Head of caudate nucleus (tissue), 42 donors: ENCODE measurements at regions not wholly inside any gene's neighbourhood (a gene's known extent, or its start where the extent isn't known, plus 50 kb on each side); places are given as distances from the start of the nearest gene placed in this dataset.

Experiments used
- DNase-seq, 42 donors: peaks; one replicate each; pipeline versions ENCODE4 v3.0.0 to v3.0.0-alpha.2; 2020 to 2021; ENCODE audit warnings: mixed read lengths in 7 of 42
- intact Hi-C: fragments of 100-400 bp; cut with DNase I; formaldehyde crosslinking; loops from one replicate; pipeline ENCODE4 v1.15.0; 2022

DNA sequence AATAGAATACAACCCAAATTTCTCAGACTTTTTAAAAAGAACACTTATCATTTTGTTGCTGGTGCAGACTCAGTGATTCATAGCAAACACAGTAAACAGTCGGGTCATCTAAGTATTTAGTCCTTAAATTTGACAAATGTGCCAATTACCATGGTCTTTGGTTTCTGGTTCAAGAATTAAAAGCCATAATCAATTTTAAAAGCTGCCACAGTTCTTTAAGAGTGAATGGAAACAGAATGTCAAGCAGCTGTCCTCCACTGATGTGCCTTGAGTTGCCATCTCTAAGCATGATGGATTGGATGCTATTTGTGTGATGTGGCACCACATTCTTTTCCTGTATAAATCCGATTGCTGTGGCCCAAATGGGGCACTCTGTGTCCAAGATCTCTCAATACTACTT, 67.2 kb upstream of the MLIP start:
- intact Hi-C loops, result no loop called here
- no peak for DNase-seq

DNA sequence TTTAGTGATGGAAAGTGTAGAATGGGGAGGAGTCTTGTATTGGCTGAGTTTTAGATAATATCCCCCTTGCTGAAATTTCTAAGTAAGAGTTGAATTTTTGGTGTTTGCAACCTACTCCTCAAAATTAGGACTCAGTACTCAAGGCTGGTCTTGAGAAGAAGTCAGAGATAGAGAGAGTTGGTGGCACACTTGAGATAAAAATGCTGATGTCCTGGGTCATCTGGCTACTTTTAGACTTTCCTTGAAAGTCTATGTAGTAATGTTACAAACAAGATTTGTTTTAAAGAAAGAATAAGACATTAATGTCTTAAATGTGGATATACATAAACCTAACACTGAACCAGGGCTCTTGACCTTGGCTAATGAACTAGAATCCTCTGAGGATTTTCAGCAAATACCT, 62.5 kb upstream of the MLIP start:
- intact Hi-C loops, result no loop called here
- no peak for DNase-seq

DNA sequence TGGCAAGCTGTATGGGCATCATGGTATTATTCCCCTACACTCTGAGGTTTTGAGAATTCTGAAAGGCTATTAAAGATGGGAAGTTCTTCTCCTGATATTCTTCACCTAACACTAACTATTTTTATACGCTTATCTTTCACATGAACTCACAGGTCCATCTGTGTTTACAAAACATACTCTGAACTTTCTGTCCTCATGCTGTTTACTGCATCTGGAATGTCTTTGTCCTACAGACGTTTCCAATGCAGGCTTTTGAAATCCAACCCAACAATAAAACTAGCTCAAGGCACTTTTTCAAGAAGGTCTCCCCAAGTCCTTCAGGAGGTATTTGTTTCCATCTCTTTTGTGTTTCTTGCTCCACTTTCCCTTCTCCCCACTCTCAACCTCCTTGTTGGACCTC, 60.5 kb upstream of the MLIP start:
- intact Hi-C loops, result no loop called here

GRCh38 chr6:54053881-54054391, 57.3 kb upstream of the MLIP start:
- peak in 29 of 42 donors; percentile 4 to 87 (median 43) for DNase-seq
- intact Hi-C loops, result no loop called here

More for the DNA sequence above, 60.5 kb upstream of the MLIP start:
- DNase-seq, result no peak

DNA sequence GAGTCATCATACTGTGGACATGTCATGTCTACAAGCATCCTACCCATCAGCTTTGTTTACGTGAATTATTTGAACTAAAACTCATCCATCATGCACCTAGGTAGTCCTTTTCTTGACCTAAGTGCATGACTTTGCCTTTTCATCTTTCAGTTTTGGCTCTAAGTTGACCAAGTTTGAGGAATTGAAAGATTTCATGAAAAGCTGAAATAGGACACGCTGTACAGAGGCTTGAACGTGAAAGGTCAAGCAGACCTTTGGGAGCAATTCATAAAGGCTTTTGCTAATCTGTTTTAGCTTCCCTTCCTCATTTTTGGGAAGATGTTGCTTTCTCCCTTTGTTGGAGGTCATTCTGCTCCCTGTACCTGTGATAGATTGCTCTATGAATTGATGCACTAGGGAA, 55.1 kb upstream of the MLIP start:
- intact Hi-C loops, result no loop called here
- DNase-seq, result no peak

DNA sequence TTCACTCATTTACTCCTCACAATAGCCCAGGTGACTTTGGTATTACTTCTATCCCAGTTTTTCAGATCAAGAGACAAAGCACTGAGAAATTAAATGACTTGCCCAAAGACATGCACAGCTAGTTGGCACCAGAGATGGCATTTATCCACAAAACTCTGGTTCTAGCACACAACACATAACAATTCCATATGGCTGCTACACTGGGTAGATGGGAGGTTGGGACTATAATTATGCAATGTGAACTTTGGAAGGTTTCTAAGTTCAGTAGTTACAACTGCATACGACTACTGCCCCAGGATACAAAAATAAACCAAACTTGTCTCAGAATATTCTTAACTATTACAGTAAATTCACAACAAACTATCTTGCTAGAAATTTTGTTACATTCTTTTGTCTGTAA, 54.2 kb upstream of the MLIP start:
- intact Hi-C loops, result no loop called here
- DNase-seq, result no peak

GRCh38 chr6:54058236-54058635, 53.0 kb upstream of the MLIP start:
- DNase-seq, result no peak
- intact Hi-C loops, result no loop called here

DNA sequence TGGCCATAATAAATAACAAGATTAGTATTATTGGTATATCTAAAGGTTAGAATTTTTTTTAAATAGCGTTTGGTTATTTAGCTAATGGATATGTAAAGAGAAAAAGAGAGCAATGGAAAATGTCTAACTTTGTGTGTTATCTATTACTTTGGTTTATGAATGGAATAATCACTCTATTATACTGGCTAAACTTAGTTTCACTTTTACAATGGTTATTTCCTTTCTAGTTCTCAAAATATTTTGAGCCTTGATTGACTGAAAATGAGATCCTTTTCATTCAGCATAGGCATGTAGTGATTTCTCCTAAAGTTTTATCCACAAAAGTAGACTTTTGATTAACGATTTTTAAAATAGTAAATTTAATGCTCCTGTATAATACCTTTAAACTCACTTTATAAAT, 51.6 kb upstream of the MLIP start:
- intact Hi-C loops, result no loop called here
- DNase-seq, result no peak

GRCh38 chr6:54060286-54060685, 51.0 kb upstream of the MLIP start:
- intact Hi-C loops, result no loop called here

More at GRCh38 chr6:54060286-54060685, 51.0 kb upstream of the MLIP start:
- DNase-seq, result no peak
